GM12891 (cell line): ENCODE measurements at regions not wholly inside any gene's neighbourhood (a gene's known extent, or its start where the extent isn't known, plus 50 kb on each side); places are given as distances from the start of the nearest gene placed in this dataset.

Experiments
- DNase-seq: peaks from one replicate; pipeline ENCODE4 v3.0.0; 2011; ENCODE audit warnings: low spot score; ENCODE audit not compliant: insufficient read length
- FAIRE-seq: peaks from 2 replicates; lab custom pipeline; 2011; peaks lifted over from hg19 to GRCh38; lab: Jason Lieb, UNC
- PAX5 ChIP-seq: IDR thresholded peaks from 2 replicates; pipeline ENCODE4 v1.6.1; 2011; ENCODE audit warnings: low read length, moderate library complexity, mild to moderate bottlenecking; ENCODE audit not compliant: insufficient read depth, severe bottlenecking
- POLR2A ChIP-seq: IDR thresholded peaks from 2 replicates; pipeline ENCODE4 v1.6.1; 2011; ENCODE audit warnings: low read depth, low read length, control low read depth
- POLR2AphosphoS5 ChIP-seq: IDR thresholded peaks from 2 replicates; pipeline ENCODE4 v1.6.1; 2011; ENCODE audit warnings: low read depth, low read length, control low read depth
- POU2F2 ChIP-seq: IDR thresholded peaks from 2 replicates; pipeline ENCODE4 v1.6.1; 2011; ENCODE audit warnings: low read depth, mild to moderate bottlenecking, control low read depth, low read length, moderate library complexity
- SPI1 ChIP-seq: IDR thresholded peaks from 2 replicates; pipeline ENCODE4 v1.6.1; 2011; ENCODE audit warnings: low read depth, low read length, control low read depth
- TAF1 ChIP-seq: IDR thresholded peaks from 2 replicates; pipeline ENCODE4 v1.6.1; 2011; ENCODE audit warnings: low read depth, low read length, control low read depth

DNA sequence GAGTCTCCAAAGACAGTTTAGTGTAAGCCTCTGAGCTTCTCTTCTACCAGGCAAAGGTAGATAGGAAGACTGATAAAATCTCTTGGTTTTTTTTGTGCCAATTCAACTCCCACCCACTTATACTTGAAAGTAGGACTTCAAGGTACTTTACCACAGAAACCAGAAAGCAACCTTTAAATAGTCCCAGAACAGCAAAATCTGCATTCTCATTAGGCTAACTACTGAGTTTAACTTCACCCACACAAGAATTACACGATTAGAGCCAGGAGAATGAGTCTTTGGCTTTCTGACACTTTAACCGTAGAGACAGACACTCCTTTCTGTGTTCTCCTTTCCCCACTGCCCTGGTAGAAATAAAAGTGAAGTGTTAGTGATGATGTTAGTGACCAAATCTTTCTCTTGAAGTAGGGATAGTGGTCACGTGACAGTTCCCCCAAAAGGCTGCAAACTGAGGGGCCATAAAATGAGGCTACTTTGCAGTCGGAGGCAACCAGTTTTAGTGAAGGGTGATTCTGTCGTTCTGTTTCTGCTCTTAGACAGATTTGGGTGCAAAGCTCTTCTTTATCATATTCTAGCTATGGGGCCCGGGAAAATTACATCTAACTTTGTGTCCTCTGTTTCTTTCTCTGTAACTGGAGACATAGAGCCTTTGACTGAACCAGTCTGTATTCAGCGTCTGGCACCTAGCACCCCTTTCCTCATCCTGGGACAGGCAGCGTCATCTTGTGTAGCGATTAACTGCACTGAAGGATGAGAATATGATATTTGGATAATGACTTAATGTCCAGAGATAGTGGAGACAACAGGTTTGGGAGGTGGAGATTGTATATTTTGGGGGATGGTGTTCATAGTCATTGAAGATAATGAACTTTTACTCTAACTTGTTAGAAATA lies 206.4 kb upstream of the CITED2 start:
- TF ChIP-seq POLR2AphosphoS5 (no peak), TAF1 (no peak), PAX5 (no peak), POU2F2 (no peak), SPI1 (no peak), POLR2A (no peak)
- DNase-seq (peak; percentile 11), FAIRE-seq (no peak)

DNA sequence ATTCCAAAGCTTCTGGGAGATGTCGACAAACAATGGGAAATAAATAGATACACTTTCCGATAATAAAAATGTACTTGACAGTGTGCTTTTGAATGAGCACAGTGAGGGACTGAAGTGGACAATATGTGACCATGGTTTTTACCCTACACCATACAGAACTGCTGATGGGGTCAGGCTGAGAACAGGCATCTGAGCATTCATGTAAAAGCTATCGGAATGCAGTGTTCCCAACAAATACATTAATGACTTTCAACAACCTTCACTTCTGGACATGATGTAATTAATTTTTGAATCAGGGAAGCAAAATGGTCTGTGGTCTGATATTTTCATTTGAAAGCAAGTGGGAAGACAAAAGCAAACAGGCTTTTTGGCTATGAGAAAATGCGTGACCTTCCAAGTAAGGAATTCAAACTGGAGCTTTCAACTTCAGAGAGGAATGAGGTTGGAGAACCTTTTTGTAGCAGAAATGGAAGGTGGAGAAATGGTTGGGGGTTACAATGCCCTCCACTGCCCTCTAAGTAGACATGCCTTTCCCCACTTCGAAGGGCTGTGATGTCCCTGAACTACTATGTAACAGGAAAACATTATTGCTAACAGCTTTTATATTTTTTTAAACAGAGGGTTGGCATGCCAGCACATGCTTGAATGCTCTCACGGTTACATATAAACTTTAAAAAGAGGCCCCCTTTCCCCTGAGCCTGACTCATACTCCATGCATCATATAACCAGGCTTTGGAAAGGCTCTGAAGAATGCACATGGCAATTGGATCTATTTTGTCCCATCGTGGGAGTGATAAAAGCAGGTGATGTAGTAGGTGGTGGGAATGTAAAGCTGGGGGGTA lies 203.5 kb upstream of the CITED2 start:
- TF ChIP-seq POU2F2: no peak
- TF ChIP-seq PAX5: no peak
- TF ChIP-seq POLR2A: no peak
- TF ChIP-seq POLR2AphosphoS5: no peak
- TF ChIP-seq SPI1: no peak
- TF ChIP-seq TAF1: no peak
- FAIRE-seq (no peak), DNase-seq (no peak)

DNA sequence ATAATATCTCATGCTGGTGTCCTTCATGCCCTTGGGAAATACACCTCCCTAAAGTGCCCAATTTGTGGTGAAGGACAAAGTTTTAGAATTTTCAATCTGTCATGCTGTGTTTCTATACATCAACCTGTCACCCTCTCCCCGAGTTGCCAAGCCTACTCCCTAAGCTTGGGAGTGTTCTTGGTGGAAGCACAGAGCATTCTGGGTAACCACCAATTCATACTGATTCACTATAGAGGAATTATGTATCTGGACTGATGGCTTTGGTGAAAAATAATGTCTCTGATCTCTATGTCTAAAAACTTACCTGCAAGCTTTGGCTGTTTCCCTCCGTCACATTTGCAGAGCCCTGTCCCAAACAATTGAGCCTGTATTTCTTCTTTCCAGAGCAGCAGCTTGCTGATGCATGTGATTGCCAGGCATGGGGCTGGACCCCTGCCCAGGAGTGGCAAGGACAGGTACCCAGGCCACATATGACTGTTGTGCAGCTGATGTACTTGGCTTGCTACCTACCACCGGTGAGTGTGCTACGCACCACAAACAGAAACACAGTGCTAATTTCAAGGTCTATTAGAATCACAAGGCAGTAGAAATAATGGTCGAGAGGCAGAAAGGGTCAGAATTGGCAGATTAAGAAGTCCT lies 202.8 kb upstream of the CITED2 start:
- DNase-seq (no peak), FAIRE-seq (no peak)
- no peak for TF ChIP-seq POLR2AphosphoS5
- TF ChIP-seq POU2F2: no peak
- TF ChIP-seq PAX5: no peak
- no peak for TF ChIP-seq SPI1
- no peak for TF ChIP-seq TAF1
- TF ChIP-seq POLR2A: no peak

DNA sequence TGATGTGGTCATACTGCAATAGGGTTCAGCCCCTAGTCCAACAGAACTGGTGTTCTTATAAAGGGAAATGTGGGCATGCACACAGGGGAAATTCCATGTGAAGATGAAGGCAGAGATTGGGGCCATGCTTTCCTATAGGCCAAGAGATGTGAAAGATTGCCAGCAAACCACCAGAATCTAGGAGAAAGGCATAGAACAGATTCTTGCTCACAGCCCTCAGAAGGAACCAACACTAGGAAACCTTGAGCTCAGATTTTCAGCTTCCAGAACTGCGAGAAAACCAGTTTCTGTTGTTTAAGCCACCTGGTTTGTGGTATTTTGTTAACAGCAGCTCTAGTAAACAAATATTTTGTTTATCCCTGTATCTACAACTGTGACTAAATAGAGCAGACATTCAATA lies 197.6 kb upstream of the CITED2 start:
- TF ChIP-seq POLR2A: no peak
- no peak for TF ChIP-seq TAF1
- TF ChIP-seq POU2F2: no peak
- no peak for TF ChIP-seq PAX5
- no peak for TF ChIP-seq SPI1
- no peak for TF ChIP-seq POLR2AphosphoS5
- DNase-seq (no peak), FAIRE-seq (no peak)

DNA sequence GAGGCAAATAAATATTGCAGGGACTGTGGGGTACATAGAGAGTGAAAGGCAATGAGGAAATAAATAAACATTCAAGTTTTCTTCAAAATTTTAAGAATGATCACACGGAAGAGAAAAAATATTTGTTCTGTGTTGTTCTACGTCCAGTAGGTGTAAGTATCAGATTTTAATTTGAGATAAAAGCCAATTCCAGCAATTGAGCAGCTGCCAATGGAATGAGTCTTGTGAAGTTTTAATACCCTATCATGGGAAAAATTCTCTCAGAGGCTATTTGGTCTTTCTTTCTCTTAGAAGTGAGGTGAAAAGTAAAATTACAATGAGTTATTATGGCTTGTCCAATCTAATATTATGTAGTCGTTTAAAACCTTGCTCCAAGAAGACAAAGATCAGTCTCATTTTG lies 195.7 kb upstream of the CITED2 start:
- TF ChIP-seq POLR2AphosphoS5 (no peak), PAX5 (no peak), SPI1 (no peak), POU2F2 (no peak), TAF1 (no peak), POLR2A (no peak)
- no peak for FAIRE-seq
- no peak for DNase-seq

DNA sequence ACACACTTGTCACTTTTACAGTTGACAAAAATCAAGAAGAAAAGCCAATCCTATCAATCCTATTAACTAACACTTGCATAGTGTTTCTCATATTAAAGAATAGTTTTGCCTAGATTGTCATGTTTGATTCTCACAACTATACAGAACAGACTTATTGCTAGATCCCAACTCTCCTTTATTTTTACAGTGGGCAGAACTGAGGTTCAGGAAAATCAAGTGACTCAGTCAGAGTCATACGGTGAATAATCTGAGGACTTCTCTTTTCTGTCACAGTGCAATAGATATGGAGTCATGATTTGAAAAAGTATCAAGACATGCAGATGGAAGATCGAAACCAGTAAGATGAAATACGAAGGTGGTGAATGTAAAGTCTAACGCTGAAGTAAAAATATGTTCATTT lies 195.1 kb upstream of the CITED2 start:
- FAIRE-seq: no peak
- no peak for TF ChIP-seq POLR2A
- TF ChIP-seq PAX5: no peak
- 0 out of 2 replicates have a peak, but pooled peaks have one; percentile 2 for TF ChIP-seq SPI1
- no peak for TF ChIP-seq TAF1
- no peak for DNase-seq

DNA sequence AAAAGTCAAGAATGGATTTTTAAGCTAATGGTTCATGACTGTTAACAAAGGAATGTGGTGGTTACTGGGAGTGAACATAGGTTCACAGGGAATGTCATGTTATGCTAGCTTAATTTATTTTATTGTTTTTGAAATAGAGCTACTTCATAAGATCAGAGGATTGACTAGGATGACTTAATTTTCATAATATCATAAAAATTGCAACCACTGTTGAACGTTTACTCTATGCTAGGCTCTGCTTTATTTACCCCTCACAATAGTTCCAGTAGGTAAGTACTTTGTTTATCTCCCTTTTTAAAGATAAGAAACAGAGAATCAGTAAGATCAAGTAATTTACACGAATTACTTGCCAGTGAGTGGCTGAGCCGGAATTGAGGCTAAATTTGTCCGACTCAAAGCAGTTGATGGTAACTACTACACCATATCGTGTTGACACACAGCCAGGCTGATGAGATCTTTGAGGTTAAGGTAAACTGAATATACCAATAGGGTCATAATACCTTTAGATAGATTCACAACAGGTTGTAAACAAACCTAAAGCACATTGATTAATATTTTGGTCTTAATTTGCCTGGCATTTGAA lies 194.6 kb upstream of the CITED2 start:
- no peak for DNase-seq
- FAIRE-seq: no peak
- no peak for TF ChIP-seq POLR2AphosphoS5
- TF ChIP-seq TAF1: no peak
- TF ChIP-seq POU2F2: no peak
- TF ChIP-seq PAX5: no peak
- TF ChIP-seq POLR2A: no peak
- TF ChIP-seq SPI1: no peak

DNA sequence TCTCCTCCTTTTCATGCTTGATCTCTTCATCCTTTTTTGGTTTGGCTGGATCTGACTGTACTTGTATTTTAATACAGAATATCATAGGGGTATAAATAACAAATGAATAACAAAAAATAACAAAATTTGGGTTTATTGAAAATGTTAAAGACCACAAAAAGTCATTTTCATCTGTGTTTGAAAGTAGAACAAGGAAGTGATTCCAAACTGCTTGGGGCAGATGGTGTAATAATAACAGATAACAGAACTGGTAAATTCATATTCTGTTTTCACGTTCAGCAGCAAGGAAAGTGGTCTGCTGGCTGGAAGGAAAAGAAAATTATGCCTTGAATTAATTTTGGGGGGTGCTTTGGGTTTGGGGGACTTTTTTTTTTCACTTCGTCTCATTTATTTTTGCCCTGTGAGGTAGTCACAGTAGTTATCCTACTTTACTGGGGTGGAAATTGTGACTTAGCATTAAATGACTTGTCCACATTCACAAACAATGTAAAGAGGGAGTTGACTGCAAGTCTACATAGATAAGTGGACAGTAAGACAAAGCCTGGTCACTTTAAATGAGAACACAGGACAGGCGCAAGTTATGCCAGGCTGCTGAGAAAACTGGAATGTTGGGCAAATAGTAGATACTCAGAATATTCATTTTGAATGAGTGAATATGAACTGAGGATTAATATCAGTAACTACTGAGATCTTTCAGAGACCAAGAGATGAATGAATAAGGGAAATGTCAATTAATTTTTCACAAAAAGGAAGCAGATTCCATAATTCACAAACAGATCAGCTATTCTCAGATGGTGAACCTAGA lies 193.9 kb upstream of the CITED2 start:
- no peak for FAIRE-seq
- no peak for DNase-seq
- TF ChIP-seq SPI1 (peak; percentile 72), TAF1 (no peak)

DNA sequence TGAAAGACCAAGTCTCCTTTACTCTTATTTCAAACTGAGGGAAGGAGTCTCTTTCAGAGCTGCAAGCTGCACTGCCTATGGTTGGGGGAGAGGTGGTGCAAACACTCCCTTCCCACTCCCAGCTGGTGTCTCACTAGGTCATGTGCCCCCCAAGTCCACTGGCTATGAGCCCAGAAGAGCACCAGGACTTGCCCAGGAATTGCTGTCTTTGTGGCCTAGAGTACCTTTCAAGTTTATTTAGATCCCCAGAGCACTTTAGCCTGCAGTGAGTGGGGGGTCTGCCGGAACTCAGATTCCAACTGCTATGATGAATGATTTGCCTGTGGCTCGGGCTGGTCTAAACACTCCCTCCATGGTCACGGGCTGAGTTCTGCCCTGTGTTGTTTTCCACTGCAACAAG lies 192.6 kb upstream of the CITED2 start:
- FAIRE-seq (no peak), DNase-seq (no peak)
- TF ChIP-seq PAX5 (no peak), SPI1 (no peak), POLR2A (no peak), POU2F2 (no peak), POLR2AphosphoS5 (no peak), TAF1 (no peak)
